ENCODE measurements at regions not wholly inside any gene's neighbourhood (a gene's known extent, or its start where the extent isn't known, plus 50 kb on each side); places are given as distances from the start of the nearest gene placed in this dataset.

DNA sequence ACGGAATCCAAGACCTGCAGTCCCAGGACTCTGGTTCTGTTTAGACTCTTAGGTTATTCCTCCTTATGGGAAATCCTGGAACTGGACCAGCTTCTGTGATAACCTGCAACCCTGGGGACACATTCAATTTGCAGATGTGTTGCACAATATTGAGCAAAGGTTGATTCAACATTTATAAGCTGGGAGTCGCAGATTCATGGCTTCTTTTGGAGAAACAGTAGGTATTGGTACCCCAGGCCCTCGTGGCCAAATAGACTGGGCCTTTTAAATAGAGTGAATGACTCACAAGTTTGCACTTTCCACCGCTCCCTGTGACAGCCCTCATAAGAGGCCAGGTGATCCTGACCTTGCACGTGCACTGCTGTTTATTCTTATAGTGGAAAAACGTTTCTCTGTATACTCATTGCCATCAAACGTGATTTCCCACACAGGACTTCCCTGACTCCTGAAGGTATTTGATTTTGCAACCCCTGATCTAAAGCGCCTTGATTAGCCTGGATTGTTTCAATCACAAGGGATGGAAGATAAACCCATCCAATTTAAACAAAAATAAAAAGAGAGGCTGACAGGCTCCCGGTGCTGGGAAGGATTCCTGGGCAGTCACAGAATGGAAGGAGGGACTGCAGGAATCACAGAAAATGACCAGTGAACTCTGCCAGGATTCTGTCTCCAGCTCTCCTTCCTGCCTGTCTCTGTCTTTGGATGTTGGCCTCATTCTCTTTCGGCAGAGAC is 98.0 kb downstream of the VCPKMT start:
- POLR2A ChIA-PET = interaction anchor here (1.0 kb wide), 1 partner anchor 39 kb away, joined by 4 read pairs; no protein-coding TSS in a partner anchor
- H3K4me1 ChIP-seq (ENCODE audit: control insufficient read depth, insufficient read depth, low read length) = peaks cover 21% of the 10 kb centered on the region
- ATAC-seq = peak; percentile 37; the same call in 1 of the 2 replicates
- in situ Hi-C loops (cut with HindIII; ENCODE audit: low pct_unique_long_range_greater_than_20kb, low sequenced_read_pairs) (no loop called here), intact Hi-C loops (cut with micrococcal nuclease; ENCODE audit: unreplicated experiment) (no loop called here)
- peak overlapping the region; percentile 72 for H3K27ac ChIP-seq (ENCODE audit: low read length)
- no peaks in the 10 kb centered on the region for H3K36me3 ChIP-seq (ENCODE audit: control insufficient read depth, insufficient read depth, low read length)
- BruUV-seq (replicated peaks) = no TSS peak
- no peak overlapping the region for H3K4me3 ChIP-seq (ENCODE audit: low read depth in 2 of 2, low read length in 2 of 2)
- peaks cover 23% of the 10 kb centered on the region for H3K9me3 ChIP-seq (ENCODE audit: control insufficient read depth, insufficient read depth, low read depth, low read length)
- TF ChIP-seq POLR2AphosphoS5 (IDR thresholded peaks at IDR 0.05; ENCODE audit: low read depth, low read length) = no peak
- TF ChIP-seq SIN3A (IDR thresholded peaks at IDR 0.05; ENCODE audit: borderline replicate concordance, insufficient read depth, low read depth, low read length) = no peak
- TF ChIP-seq CTCF (IDR thresholded peaks at IDR 0.05) = no peak
- no peak for TF ChIP-seq TCF7L2 (IDR thresholded peaks at IDR 0.05; ENCODE audit: low read depth, low read length)
- TF ChIP-seq, protein P1, sequence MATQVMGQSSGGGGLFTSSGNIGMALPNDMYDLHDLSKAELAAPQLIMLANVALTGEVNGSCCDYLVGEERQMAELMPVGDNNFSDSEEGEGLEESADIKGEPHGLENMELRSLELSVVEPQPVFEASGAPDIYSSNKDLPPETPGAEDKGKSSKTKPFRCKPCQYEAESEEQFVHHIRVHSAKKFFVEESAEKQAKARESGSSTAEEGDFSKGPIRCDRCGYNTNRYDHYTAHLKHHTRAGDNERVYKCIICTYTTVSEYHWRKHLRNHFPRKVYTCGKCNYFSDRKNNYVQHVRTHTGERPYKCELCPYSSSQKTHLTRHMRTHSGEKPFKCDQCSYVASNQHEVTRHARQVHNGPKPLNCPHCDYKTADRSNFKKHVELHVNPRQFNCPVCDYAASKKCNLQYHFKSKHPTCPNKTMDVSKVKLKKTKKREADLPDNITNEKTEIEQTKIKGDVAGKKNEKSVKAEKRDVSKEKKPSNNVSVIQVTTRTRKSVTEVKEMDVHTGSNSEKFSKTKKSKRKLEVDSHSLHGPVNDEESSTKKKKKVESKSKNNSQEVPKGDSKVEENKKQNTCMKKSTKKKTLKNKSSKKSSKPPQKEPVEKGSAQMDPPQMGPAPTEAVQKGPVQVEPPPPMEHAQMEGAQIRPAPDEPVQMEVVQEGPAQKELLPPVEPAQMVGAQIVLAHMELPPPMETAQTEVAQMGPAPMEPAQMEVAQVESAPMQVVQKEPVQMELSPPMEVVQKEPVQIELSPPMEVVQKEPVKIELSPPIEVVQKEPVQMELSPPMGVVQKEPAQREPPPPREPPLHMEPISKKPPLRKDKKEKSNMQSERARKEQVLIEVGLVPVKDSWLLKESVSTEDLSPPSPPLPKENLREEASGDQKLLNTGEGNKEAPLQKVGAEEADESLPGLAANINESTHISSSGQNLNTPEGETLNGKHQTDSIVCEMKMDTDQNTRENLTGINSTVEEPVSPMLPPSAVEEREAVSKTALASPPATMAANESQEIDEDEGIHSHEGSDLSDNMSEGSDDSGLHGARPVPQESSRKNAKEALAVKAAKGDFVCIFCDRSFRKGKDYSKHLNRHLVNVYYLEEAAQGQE (IDR thresholded peaks at IDR 0.05; ENCODE audit: insufficient read depth in 1 of 2, low read depth in 2 of 2, low read length in 1 of 2) = no peak
- H3K27me3 ChIP-seq (ENCODE audit: control insufficient read depth, insufficient read depth, low read length) = no peaks in the 10 kb centered on the region
- no peak for DNase-seq (ENCODE audit: low read depth, low spot score)
- CTCF ChIA-PET = no interaction called here

- Histone ChIP-seq H3K27ac (ENCODE audit: low read length) (peak overlapping the region; percentile 72), H3K36me3 (ENCODE audit: control insufficient read depth, insufficient read depth, low read length) (no peaks in the 10 kb centered on the region), H3K4me1 (ENCODE audit: control insufficient read depth, insufficient read depth, low read length) (peaks cover 23% of the 10 kb centered on the region), H3K4me3 (ENCODE audit: low read depth in 2 of 2, low read length in 2 of 2) (no peak overlapping the region), H3K9me3 (ENCODE audit: control insufficient read depth, insufficient read depth, low read depth, low read length) (peaks cover 23% of the 10 kb centered on the region), H3K27me3 (ENCODE audit: control insufficient read depth, insufficient read depth, low read length) (no peaks in the 10 kb centered on the region)
- BruUV-seq (replicated peaks) = no TSS peak
- DNase-seq (ENCODE audit: low read depth, low spot score) (no peak), ATAC-seq (no peak)
- TF ChIP-seq, protein P1 (IDR thresholded peaks at IDR 0.05; ENCODE audit: insufficient read depth in 1 of 2, low read depth in 2 of 2, low read length in 1 of 2) = no peak
- TF ChIP-seq POLR2AphosphoS5 (IDR thresholded peaks at IDR 0.05; ENCODE audit: low read depth, low read length) (no peak), CTCF (IDR thresholded peaks at IDR 0.05) (no peak), SIN3A (IDR thresholded peaks at IDR 0.05; ENCODE audit: borderline replicate concordance, insufficient read depth, low read depth, low read length) (no peak), TCF7L2 (IDR thresholded peaks at IDR 0.05; ENCODE audit: low read depth, low read length) (no peak)
- ChIA-PET CTCF (no interaction called here), POLR2A (no interaction called here)
- intact Hi-C loops (cut with micrococcal nuclease; ENCODE audit: unreplicated experiment) (no loop called here), in situ Hi-C loops (cut with HindIII; ENCODE audit: low pct_unique_long_range_greater_than_20kb, low sequenced_read_pairs) (no loop called here)
These were observed 97.5 kb downstream of the VCPKMT start for GRCh38 chr14:50018933-50019210.

All from Panc1 (cell line).